HG03432 (cell line): ENCODE measurements at regions not wholly inside any gene's neighbourhood (a gene's known extent, or its start where the extent isn't known, plus 50 kb on each side); places are given as distances from the start of the nearest gene placed in this dataset.
A peak's percentile ranks its signal among the peaks of the same experiment; 100 is the strongest.
"Not testable (repeated sequence)": the region's sequence is repeated elsewhere in the genome, so short reads cannot be mapped to it uniquely, and the experiment has no call there.

Experiments used
- ATAC-seq: cut with Tn5 transposase; IDR thresholded peaks from one replicate; pipeline ENCODE4 v1.9.1; 2021; ENCODE audit warnings: mild to moderate bottlenecking, moderate library complexity; ENCODE audit not compliant: unreplicated experiment

DNA sequence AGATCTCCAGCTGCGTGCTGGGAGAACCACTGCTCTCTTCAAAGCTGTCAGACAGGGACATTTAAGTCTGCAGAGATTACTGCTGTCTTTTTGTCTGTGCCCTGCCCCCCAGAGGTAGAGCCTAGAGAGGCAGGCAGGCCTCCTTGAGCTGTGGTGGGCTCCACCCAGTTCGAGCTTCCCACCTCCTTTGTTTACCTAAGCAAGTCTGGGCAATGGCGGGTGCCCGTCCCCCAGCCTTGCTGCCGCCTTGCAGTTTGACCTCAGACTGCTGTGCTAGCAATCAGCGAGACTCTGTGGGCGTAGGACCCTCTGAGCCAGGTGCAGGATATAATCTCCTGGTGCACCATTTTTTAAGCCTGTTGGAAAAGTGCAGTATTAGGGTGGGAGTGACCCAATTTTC is 128.6 kb downstream of the ACTR3 start:
- ATAC-seq = not testable (repeated sequence)

DNA sequence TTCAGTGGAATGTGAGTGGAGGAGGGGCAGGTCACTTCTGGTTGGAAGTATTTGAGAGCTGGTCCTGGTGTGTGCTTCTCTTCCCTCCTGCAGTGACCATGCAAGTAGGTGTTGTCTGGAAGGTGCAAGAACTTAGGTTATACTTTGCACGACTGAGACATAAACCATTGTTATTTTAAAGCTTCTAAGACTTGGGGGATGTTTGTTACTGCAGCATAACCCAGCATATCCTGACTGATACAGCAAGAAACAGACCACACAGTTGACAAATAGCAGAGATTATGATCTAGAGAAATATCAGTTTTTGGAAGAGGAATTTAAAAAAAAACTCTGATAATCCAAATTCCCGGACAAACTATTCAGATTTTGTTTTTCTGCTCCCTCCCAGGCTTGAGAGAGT is 130.8 kb downstream of the ACTR3 start:
- ATAC-seq = no peak

DNA sequence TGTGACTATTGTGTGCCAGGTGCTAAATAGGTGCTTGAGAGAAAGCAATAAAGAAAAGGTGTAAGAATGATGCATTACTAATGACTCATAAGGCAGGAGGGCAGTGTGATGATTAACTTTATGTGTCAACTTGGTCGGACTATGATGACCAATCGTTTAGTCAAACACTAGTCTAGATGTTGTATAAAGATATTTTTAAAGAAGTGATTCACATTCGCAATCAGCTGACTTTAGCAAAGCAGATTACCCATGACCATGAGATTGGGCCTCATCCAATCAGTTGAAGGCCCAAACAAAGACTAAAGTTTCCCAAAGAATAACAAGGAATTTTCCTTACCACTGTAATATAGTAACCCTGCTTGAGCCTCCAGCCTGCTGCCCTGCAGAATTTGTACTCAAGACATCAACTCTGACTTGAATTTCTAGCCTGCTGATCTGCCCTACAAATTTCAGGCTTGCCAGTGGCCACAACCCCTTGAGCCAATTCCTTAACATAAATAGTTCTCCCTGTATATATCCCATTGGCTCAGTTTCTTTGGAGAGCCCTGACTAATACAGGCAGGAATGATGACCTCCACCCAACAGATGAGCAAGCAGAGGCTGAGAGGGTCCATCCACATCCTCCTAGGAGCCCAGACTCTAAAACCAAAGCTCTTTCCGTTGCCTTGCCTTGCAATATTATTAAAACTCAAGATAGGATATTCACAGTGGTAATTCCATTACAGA is 132.6 kb downstream of the ACTR3 start:
- no peak for ATAC-seq

- no peak for ATAC-seq
Measured at GRCh38 chr2:114024326-114024725, 134.4 kb downstream of the ACTR3 start.

DNA sequence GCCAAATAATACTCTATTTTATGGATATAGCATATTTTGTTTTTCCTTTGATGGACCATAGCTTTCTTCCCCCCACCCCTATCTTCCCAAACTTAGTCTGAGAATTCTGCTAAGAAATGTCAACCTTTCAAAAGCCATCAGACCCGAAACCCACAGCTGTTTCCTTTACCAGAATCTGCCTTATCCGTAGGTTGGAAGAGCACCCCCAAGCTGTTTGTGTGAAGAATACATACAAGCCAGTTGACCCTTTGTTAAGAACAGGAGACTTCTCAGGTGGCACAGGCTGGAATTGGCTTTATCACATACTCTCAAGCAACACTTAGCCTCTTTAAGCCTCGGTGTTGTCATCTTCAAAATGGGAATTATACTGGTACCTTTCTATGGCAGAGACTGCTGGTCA is 135.1 kb downstream of the ACTR3 start:
- no peak for ATAC-seq

DNA sequence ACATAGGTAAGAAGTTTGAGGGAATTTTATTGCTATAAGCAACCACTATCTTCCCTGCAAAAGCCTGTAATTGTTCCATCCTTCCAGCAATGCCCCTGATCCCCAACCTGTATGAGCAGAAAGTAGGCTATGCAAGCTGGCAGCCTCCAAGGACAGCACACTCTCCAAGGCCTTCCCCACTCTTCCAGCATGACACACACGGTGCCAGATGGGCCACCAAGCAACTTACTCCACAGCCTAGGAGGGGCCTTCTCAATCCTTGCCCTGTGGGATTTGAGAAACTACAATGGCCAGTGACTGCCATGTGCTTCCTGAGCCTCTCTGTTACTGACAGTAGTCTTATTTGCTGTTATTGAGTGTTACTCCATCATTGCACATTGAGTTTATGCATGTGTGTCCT is 137.5 kb downstream of the ACTR3 start:
- no peak for ATAC-seq

GRCh38 chr2:114031605-114032505 is 142.0 kb downstream of the ACTR3 start:
- ATAC-seq = no peak

- ATAC-seq = no peak
Measured at GRCh38 chr2:114032705-114033104, 142.8 kb downstream of the ACTR3 start.

- no peak for ATAC-seq
Measured at GRCh38 chr2:114034742-114035141, 144.9 kb downstream of the ACTR3 start.

GRCh38 chr2:114038710-114039109 is 148.8 kb downstream of the ACTR3 start:
- ATAC-seq = no peak

DNA sequence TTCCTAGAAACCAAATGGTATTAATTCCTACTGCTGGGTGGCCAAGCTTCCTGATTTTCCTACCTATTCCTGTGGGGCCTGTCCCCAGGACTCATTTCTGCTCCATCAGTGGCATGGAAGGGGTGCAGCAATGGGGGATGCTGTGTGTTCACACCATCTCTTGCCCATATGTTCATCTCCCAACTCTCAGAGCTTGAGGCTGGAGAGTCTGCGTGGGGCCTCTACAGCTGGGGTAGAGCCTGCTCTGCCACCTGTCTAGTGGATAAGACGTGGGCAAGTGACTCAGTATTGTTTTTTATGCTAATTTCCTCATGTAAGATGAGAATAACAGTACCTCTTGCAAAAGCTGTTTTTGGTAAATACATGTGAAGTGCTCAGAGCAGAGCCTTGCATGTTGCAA is 149.8 kb downstream of the ACTR3 start:
- ATAC-seq = no peak

- no peak for ATAC-seq
Measured at GRCh38 chr2:114040826-114041225, 150.9 kb downstream of the ACTR3 start.

GRCh38 chr2:114044985-114045384 is 155.1 kb downstream of the ACTR3 start:
- no peak for ATAC-seq

GRCh38 chr2:114046373-114046772 is 156.5 kb downstream of the ACTR3 start:
- no peak for ATAC-seq

DNA sequence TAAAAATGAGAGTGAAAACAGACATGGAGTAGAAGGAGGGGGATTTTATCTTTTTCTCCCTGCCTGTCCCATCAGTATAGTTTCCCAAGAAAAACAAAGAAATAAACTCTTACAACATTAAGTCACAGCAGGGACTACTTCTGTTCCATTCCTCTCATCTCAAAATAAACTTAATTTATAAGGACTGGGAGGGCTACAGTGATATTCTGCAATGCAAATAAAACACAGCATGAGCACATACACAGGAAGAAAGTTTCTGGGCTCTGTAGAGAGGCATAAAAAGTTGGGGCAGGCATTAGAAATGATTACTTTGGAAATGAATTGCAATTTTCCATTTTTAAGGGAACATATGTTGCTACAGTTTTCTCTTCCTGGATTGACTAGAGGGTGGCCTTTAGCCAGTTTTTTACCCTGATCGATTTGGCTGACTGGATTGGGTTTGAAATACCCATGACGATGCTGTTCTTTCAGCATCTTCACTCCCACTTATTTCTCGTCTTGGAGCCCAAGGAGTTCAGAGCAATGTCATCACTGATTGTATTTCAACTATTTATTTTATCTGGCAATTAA is 157.1 kb downstream of the ACTR3 start:
- ATAC-seq = no peak

DNA sequence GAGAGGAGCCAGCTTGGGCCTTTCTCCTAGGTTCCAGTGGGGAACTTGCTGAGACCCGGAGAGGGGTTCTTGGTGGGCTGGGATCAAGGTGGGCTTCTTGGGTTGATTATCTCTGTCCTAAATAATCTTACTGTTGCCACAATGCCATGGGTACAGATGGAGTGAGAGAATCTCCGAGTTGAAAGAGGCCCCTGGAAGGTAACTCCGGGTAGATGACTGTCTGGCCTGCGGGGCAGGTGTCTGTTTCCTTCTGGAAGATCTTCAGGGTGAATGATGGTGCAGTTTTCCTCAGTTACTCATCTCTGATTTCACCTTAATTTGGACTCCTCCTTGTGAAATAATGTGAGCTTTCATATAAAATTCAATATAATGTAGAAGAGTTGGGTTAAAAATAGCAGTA is 159.4 kb downstream of the ACTR3 start:
- no peak for ATAC-seq

GRCh38 chr2:114049826-114050225 is 159.9 kb downstream of the ACTR3 start:
- no peak for ATAC-seq

DNA sequence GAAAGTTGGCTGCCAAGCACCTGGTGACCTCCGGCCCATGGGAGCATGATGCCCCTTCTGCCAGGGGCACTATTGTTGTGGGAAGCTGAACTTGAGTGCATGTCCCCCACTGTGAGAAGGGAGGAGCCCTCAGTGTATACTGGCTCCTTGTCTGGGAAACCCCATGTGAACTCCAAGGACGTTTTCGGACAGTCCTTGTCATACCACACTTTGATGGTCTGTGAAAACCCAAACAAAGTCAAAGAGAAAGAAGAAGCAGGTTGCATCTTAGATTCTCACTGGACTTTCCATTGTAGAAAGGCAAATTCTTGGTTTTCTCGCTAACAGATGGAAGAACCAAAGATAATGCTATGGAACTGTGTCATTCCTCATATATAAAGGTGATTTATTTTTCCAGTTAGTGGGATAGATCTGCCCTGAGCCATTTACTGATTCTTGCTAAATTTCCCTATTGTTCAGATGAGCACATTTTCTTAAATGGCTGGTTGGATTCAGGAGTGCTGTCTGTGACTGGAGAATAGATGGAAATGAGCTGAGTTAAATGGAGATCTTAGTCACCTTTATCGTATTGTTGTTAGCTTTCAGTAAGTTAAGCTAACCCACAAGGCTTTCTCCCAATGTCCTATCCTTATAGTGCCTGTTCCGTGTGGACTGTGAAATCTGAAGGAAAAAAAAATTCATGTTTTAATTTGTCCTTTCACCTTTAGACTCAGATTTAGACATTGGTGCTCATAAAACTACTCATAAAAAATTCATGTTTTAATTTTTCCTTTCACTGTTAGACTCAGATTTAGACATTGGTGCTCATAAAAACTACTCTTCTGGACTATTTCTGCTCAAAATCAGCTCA is 166.6 kb downstream of the ACTR3 start:
- ATAC-seq = peak; percentile 67

GRCh38 chr2:114057638-114058037 is 167.7 kb downstream of the ACTR3 start:
- ATAC-seq = no peak

DNA sequence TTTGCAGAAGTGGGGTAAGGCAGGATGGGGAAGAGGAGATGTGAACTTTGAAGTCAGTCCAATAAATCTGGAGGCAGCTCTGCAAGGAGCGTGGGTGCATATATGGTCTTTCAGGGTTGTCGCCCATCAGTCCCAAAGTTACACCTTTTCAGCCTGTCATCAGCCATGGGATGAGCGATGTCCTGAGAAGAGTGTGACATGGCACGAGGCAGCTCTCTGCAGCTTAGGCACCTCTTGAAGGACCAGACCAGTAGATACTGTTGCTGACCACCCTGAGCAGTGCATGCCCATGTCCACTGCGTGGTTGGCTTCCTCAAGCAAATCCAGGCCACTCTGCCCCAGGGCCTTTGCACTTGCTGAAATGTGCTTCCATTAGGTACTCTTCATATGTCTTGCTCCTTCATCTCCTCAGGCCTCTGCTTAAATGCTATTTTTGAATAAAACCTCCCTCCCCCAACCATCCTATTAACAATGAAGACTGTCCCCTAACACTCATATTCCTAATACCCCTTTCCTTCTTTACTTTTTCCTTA is 171.7 kb downstream of the ACTR3 start:
- ATAC-seq = no peak

DNA sequence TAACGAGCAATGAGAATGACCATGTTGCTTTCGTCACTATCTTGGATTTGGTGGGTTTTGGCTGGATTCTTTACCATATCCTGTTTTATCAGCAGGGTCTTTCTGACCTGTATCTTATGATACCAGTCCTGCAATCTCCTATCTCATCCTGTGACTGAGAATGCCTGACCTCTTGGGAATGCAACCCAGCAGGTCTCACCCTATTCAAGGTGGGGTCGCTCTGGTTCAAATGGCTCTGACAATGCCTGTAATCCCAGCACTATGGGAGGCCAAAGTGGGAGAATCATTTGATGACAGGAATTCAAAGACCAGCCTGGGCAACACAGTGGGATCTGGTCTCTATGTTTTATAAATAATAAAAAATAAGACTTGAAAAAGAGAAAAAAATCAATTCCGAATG is 173.5 kb downstream of the ACTR3 start:
- ATAC-seq = no peak
